GM23338 (cell line): ENCODE measurements at regions not wholly inside any gene's neighbourhood (a gene's known extent, or its start where the extent isn't known, plus 50 kb on each side); places are given as distances from the start of the nearest gene placed in this dataset.
A peak's percentile ranks its signal among the peaks of the same experiment; 100 is the strongest.

Source experiments
- ATAC-seq: fragments of 200-7000 bp; cut with Tn5 transposase; 3 replicates; pipeline ENCODE4 v1.9.1; 2020
- DNase-seq: peaks from one replicate; pipeline ENCODE4 v3.0.0-alpha.2; 2015; ENCODE audit warnings: low spot score
- H2AFZ ChIP-seq: fragments of 200-600 bp; sonication (generic); 2 replicates; pipeline ENCODE4 v1.8.0; 2016; ENCODE audit warnings: antibody characterized with exemption, mild to moderate bottlenecking, moderate library complexity
- H3F3A ChIP-seq: fragments of 200-600 bp; sonication (generic); replicated peaks from 2 replicates; pipeline ENCODE4 v1.8.0; 2017; ENCODE audit warnings: antibody characterized with exemption, mixed run types, low read depth
- H3K27ac ChIP-seq: fragments of 200-600 bp; sonication (generic); 2 replicates; pipeline ENCODE4 v1.6.1; 2016; ENCODE audit warnings: low read depth
- H3K27me3 ChIP-seq: fragments of 200-600 bp; sonication (generic); 2 replicates; pipeline ENCODE4 v1.8.0; 2016; ENCODE audit warnings: mild to moderate bottlenecking, mixed run types, moderate library complexity; ENCODE audit not compliant: insufficient read depth
- H3K36me3 ChIP-seq: fragments of 200-600 bp; sonication (generic); 2 replicates; pipeline ENCODE4 v1.8.0; 2016; ENCODE audit warnings: mild to moderate bottlenecking; ENCODE audit not compliant: insufficient read depth
- H3K4me1 ChIP-seq: fragments of 200-600 bp; sonication (generic); 2 replicates; pipeline ENCODE4 v1.8.0; 2016; ENCODE audit warnings: mild to moderate bottlenecking, moderate library complexity; ENCODE audit not compliant: insufficient read depth
- H3K4me2 ChIP-seq: fragments of 200-600 bp; sonication (generic); 2 replicates; pipeline ENCODE4 v1.7.1; 2017; ENCODE audit warnings: mixed run types
- H3K4me3 ChIP-seq: fragments of 200-600 bp; sonication (generic); 2 replicates; pipeline ENCODE4 v1.6.1; 2016; ENCODE audit warnings: mixed run types
- H3K79me2 ChIP-seq: fragments of 200-600 bp; sonication (generic); replicated peaks from 2 replicates; pipeline ENCODE4 v1.8.0; 2017; ENCODE audit warnings: mild to moderate bottlenecking; ENCODE audit not compliant: insufficient read depth
- H3K9me2 ChIP-seq: fragments of 200-600 bp; sonication (generic); 2 replicates; pipeline ENCODE4 v1.8.0; 2017; ENCODE audit not compliant: insufficient read depth
- H4K20me1 ChIP-seq: fragments of 200-600 bp; sonication (generic); replicated peaks from 2 replicates; pipeline ENCODE4 v1.8.0; 2017; ENCODE audit warnings: mild to moderate bottlenecking; ENCODE audit not compliant: insufficient read depth
- H3K27ac Mint-ChIP-seq: 2 replicates; pipeline ENCODE4 v1.8.0; 2020; ENCODE audit warnings: inconsistent platforms, mild to moderate bottlenecking, moderate library complexity, mixed read lengths
- H3K27me3 Mint-ChIP-seq: 3 replicates; pipeline ENCODE4 v1.8.0; 2022; ENCODE audit warnings: low read depth, mild to moderate bottlenecking, moderate library complexity, mixed read lengths, inconsistent platforms; ENCODE audit not compliant: insufficient read depth, poor library complexity
- H3K36me3 Mint-ChIP-seq: 3 replicates; pipeline ENCODE4 v1.8.0; 2021; ENCODE audit warnings: low read depth, mild to moderate bottlenecking, inconsistent platforms, moderate library complexity, mixed read lengths
- H3K4me1 Mint-ChIP-seq: 3 replicates; pipeline ENCODE4 v1.8.0; 2020; ENCODE audit warnings: mild to moderate bottlenecking, inconsistent platforms, mixed read lengths
- H3K4me3 Mint-ChIP-seq: 3 replicates; pipeline ENCODE4 v1.8.0; 2021; ENCODE audit warnings: moderate library complexity, mild to moderate bottlenecking, inconsistent platforms, mixed read lengths
- H3K9me3 Mint-ChIP-seq: 3 replicates; pipeline ENCODE4 v1.8.0; 2020; ENCODE audit warnings: moderate library complexity, mild to moderate bottlenecking, inconsistent platforms, mixed read lengths
- CTCF ChIP-seq, 2 experiments: fragments of 200-600 bp in 1 of 2; sonication (generic) in 1 of 2; conservative IDR thresholded peaks; 2 replicates each; pipeline versions ENCODE4 v1.5.1 to v1.6.1; 2016 to 2017; ENCODE audit warnings: antibody characterized with exemption in 2 of 2, low read depth in 2 of 2, mild to moderate bottlenecking in 2 of 2, moderate library complexity in 1 of 2
- ETS1 ChIP-seq: IDR thresholded peaks from 2 replicates; pipeline ENCODE4 v1.6.1; 2016; ENCODE audit warnings: antibody characterized with exemption
- EZH2 ChIP-seq: fragments of 200-600 bp; sonication (generic); IDR thresholded peaks from one replicate; pipeline ENCODE4 v1.8.0; 2017; ENCODE audit warnings: antibody characterized with exemption, mild to moderate bottlenecking, low read depth; ENCODE audit not compliant: unreplicated experiment
- EZH2phosphoT487 ChIP-seq: fragments of 200-600 bp; sonication (generic); IDR thresholded peaks from one replicate; pipeline ENCODE4 v1.8.1; 2018; ENCODE audit warnings: antibody characterized with exemption; ENCODE audit not compliant: unreplicated experiment
- JUNB ChIP-seq: IDR thresholded peaks from one replicate; pipeline ENCODE4 v1.6.1; 2016; ENCODE audit warnings: antibody characterized with exemption; ENCODE audit not compliant: unreplicated experiment
- POLR2AphosphoS5 ChIP-seq: IDR thresholded peaks from 2 replicates; pipeline ENCODE4 v1.6.1; 2016; ENCODE audit warnings: antibody characterized with exemption, low read depth
- REST ChIP-seq: IDR thresholded peaks from one replicate; pipeline ENCODE4 v1.6.1; 2018; ENCODE audit warnings: antibody characterized with exemption; ENCODE audit not compliant: unreplicated experiment
- STAT1 ChIP-seq: IDR thresholded peaks from one replicate; pipeline ENCODE4 v1.6.1; 2016; ENCODE audit warnings: antibody characterized with exemption; ENCODE audit not compliant: unreplicated experiment
- ZNF114 ChIP-seq: fragments of 250-450 bp; sonication (Bioruptor Pico); IDR thresholded peaks from 2 replicates; pipeline ENCODE4 v1.5.0; 2020; ENCODE audit warnings: mild to moderate bottlenecking, moderate library complexity
- ZNF331 ChIP-seq: fragments of 250-450 bp; sonication (Bioruptor Pico); IDR thresholded peaks from 2 replicates; pipeline ENCODE4 v1.5.0; 2020; ENCODE audit warnings: low read depth, mild to moderate bottlenecking, moderate library complexity
- ZNF462 ChIP-seq: fragments of 250-450 bp; sonication (Bioruptor Pico); IDR thresholded peaks from 2 replicates; pipeline ENCODE4 v1.5.0; 2020; ENCODE audit warnings: mild to moderate bottlenecking, moderate library complexity

GRCh38 chr5:175387144-175387543 is 56.8 kb downstream of the DRD1 start:
- Histone ChIP-seq H3K4me1 (peaks cover 12% of the 10 kb centered on the region; the same call in 1 of the 2 replicates), H3K36me3 (no peaks in the 10 kb centered on the region), H2AFZ (0 out of 2 replicates have a peak overlapping the region, but pooled peaks have one; percentile 43), H3F3A (no peaks in the 10 kb centered on the region), H3K27ac (no peak overlapping the region), H3K9me2 (no peaks in the 10 kb centered on the region), H3K4me2 (no peak overlapping the region), H3K4me3 (no peak overlapping the region), H4K20me1 (no peaks in the 10 kb centered on the region), H3K27me3 (no peaks in the 10 kb centered on the region), H3K79me2 (no peaks in the 10 kb centered on the region)
- TF ChIP-seq CTCF (conservative IDR thresholded peaks at IDR 0.05; ENCODE audit: low read depth in 2 of 2) (no peak), EZH2phosphoT487 (no peak), EZH2 (no peak), ZNF331 (CRISPR knock-in tag) (no peak), POLR2AphosphoS5 (no peak), ETS1 (no peak), ZNF462 (CRISPR knock-in tag) (no peak), REST (no peak), JUNB (no peak), ZNF114 (CRISPR knock-in tag) (no peak), STAT1 (no peak)
- Mint-ChIP-seq H3K4me1 (peaks cover 13% of the 10 kb centered on the region; the same call in 2 of the 3 replicates), H3K4me3 (no peak overlapping the region), H3K27me3 (peaks cover 5% of the 10 kb centered on the region), H3K9me3 (no peaks in the 10 kb centered on the region), H3K27ac (no peak overlapping the region; the same call in 1 of the 2 replicates), H3K36me3 (no peaks in the 10 kb centered on the region)
- DNase-seq (no peak), ATAC-seq (peak; percentile 59; the same call in 2 of the 3 replicates)
